Renal pelvis (tissue), 1 donor: ENCODE measurements at regions not wholly inside any gene's neighbourhood (a gene's known extent, or its start where the extent isn't known, plus 50 kb on each side); places are given as distances from the start of the nearest gene placed in this dataset.
"Not testable (repeated sequence)": the region's sequence is repeated elsewhere in the genome, so short reads cannot be mapped to it uniquely, and the experiment has no call there.

Source experiments
- DNase-seq: peaks from one replicate; pipeline ENCODE4 v3.0.0-alpha.2; 2013

DNA sequence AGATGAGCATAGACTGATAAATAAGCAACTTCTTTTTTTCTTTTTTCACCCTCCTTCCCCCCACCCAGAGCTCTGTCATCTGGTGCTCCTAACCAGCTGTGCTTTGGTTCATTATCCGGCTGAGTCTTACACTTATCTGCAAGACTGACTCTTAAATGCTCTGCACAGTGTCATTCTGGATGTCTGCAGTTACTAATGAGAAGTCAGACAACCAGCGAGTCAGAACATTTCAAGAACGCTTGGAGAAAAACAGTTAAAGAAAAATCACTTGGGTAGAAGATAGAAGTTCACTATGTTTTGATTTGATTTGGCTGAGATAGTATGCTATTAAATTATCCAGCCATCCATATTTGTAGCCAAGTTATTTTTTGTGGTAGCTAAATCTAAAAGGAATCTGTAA, 328.9 kb upstream of the PRICKLE1 start:
- no peak for DNase-seq

DNA sequence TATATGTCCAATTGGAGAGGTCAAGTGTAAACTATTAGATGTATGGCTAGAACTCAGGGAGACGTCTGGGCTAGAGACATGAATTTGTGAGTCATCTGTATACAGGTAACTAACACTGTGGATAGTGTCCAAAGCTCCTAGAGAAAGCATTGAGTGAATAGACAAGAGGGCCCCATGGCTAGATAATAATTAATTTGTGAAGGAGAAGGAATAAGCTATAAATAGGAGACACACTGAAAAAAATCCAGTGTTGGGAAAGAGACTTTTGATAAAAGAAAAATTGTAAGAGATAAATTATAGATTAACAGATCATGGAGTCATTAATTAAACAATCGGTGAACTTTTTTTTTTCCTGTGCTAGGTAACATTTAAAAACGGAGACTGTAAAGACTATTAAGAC, 326.6 kb upstream of the PRICKLE1 start:
- DNase-seq, result no peak

DNA sequence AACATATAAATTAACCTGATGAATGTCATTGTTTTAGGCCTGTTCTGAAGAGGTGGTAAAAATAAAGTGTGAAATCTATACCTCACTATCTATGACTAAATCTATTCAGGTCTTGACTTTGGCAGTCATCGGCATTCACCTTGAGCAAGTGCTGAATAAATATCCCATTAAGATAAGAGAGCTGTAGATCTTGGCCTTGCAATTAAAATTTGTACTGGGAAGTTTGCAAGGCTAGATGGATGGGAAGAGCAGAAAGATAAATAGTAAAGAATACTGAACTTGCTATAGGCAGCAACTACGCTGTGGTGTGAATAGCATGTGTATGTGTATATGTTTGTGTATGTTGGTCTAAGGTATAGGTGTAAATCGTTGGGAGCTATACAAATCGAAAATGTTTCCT, 325.9 kb upstream of the PRICKLE1 start:
- no peak for DNase-seq

DNA sequence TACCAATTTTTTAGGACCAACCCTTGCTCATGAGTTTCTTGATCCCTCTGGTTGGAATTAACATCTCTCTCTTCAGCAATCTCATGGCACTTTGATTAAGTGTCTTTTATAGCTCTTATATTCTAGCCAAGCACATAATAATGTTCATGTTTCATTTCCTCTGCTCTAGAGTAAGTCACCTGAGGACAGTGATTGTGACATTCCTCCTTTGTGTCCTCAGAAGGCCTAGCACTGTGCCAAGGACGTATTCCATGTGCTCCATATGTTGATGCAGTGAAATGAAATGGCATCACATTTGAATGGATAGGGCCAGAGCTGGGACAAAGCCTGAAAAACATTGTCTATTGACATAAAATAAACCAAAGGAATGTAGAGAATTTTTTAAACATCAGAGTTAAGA, 322.8 kb upstream of the PRICKLE1 start:
- no peak for DNase-seq

DNA sequence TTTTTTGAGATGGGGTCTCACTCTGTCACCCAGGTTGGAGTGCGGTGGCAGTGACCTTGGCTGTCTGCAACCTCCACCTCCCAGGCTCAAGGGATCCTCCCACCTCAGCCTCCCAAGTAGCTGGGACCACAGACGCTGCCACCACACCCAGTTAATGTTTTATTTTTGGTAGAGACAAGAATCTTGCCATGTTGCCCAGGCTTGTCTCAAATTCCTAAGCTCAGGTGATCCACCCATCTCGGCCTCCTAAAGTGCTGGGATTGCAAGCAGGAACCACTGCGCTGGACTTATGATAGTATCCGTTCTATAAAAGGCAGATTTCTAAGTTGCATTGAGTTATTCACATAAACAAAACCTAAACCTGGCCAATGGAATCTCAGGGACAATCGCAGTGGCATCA, 321.1 kb upstream of the PRICKLE1 start:
- no peak for DNase-seq

DNA sequence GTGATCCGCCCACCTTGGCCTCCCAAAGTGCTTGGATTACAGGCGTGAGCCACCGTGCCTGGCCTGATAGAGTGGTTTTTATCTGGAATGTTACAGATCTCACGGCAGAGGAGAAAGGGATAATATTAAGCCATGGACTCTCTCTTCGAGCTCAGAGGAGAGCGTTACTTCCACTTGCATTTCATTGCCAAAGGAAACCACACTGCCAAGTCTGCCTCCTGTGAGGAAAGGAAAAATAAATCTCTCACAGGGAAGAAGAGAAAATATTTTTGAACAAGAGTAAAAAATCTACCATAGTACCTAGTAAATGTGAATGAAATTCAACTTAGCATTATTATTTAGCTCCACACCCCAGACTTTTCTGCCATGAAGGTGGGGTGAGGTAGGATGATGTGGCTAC, 319.2 kb upstream of the PRICKLE1 start:
- no peak for DNase-seq

DNA sequence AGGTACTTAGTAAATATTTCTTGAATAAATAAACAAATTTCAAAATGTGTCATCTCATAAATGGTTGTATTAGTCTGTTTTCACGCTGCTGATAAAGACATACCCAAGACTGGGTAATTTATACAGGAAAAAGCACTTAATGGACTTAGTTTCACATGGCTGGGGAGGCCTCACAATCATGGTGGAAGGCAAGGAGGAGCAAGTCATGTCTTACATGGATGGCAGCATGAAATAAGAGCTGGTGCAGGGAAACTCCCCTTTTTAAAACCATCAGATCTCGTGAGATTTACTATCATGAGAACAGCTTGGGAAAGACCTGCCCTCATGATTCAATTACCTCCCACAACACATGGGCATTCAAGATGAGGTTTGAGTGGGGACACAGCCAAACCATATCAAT, 317.3 kb upstream of the PRICKLE1 start:
- DNase-seq, result not testable (repeated sequence)

DNA sequence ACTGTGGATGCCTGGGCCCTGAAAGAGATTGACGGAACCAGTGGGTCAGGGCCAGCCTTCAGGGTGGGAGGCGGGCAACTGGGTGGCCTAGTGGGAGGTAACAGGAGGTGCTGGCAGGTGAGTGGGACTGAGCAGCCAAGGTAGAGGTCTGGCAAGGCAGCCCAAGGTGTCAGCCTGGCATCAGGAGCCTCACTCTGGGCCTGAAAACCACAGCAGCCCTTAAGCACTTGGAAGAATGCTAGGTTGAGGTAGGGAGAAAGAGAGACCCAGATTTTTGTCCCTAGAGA, 315.8 kb upstream of the PRICKLE1 start:
- no peak for DNase-seq

DNA sequence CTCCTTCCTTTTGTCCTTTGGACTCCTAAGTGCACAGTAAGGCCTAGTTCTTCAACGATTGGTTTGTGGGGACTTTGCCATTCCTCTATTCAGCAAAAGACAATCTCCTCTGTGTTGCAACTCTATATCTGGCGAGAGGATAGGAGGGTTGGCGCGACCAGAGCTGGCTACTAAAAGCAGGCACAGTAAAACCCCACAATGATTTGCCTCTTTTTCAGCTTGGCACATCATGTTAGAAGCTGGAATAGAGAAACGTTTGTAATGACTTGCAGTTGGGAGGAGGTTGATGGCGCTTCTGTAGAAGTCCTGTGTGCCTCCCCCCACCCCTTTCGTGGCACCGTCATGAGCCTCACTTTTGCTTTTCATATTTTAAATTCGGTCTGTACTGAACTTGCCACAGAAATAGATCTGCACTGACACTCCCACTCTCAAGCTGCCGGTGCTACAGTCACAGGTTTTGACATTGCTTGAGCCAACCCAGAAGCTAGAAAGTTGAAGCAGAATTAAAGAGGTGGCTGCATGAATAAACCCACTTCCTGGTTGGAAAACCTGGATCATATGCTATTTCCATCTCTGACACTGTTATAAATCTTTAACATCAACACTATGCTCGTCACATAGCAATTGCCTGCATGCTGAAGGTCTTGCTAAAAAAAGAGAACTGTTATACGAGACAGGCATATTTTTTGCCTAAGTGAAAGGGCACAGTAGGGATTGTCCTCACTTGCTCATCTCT, 315.3 kb upstream of the PRICKLE1 start:
- DNase-seq, result no peak

DNA sequence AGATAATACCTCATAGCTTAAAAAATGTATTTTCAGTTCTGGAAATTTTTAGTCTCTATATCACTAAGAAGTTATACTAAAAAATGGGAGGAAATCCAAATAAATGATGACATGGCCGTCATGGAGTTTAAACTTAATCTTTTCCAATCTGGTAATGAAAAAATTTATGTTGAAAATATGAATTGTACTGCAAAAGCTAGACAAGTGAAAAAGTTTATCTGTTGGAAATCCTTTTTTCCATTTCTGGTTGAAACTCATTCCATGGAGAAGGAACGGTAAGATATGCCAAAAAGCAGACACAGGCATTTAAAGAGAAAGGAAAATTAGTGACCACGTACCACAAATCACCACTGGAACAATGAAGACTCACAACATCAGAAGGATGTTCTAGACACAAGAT, 314.2 kb upstream of the PRICKLE1 start:
- no peak for DNase-seq

DNA sequence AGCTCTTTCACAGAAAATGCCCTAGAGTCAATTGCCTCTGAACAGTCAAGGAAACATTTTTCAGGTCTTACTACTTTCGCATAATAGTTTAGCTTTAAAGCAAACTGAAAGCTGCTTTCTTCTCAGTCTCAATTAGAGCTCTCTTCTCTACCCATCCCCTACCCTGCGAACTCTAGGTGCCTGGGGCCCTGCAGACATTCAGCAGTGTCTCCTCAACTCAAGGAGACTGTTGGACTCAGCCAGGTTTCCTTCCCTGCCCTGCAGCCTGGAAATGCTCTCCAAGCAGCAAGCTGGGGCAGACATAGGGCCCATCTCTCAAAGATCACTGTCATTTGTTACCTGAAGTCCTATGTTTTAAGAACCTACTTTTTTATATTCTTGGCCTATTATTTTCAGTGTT, 312.5 kb upstream of the PRICKLE1 start:
- no peak for DNase-seq

DNA sequence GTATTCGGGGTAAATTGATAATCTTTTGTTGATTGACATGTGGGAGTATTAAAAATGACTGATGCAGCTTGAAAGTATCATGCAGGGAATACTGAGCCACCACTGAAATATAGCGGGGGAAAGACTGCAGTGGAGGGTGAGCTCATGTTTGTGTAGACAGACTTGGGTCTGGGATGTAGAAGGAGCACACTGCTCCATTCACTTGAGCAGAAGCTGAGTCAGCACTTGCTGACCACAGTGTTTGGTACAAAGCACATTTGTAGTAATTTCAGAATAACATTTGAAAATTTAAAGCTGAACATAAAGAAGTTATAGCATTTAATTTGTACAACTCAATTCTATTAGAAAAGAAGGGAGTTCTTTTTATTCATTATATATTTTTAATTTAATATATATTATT, 304.3 kb upstream of the PRICKLE1 start:
- no peak for DNase-seq

DNA sequence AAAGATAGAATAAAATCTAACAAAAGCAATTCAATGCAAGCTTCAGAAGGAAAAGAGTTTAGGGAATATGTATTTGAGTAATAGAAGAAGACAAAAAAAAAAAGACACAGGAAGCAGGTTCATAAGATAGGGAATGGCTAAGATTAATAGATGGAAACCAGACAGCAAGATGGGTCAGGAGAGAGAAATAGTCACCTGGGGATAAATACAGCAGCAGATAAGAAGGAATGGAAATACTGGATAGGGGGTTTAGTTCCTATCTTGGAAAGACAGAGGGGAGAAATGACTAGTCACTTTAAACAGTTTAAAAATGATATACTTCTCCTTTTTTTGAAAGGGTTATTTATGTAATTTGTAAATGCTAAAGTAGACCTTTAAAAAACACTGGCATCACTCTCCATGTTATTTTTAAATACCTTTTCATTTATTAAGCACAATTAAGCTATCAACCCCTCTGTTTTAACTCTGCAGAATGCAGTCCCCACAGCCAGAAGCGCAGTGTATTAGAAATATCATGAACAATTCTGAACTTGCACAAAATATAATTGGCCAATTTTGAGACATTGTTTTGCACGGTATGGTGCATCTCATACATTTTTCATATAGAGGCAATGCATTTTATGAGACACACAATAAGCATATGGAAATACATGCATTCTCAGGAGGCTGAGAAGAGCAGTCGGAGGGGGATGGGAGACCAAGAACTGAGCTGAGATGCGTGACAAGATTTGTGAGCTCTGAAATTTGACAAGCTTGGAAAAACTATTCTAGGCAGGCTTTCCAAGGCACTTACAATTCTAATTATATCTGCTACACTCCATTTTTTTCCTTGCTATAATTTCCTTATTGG, 303.4 kb upstream of the PRICKLE1 start:
- no peak for DNase-seq

DNA sequence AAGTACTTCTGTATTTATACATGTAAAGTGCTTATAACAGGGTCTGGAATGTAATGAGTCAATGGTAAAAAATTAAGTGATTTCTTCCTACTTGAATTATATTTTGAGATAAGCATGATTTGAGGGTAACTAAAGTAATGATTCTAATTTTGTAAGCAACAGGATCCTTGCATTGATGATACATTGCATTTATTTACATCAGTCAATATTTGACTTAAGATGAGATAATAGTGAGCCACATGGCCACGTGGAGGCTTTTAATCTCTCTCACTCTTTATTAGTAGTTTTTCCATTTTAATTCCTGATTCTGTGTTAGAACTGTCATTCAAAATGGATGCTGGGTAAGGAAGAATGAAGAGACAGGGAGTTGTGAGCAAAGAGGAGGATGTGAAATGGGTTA, 298.1 kb upstream of the PRICKLE1 start:
- DNase-seq, result no peak

DNA sequence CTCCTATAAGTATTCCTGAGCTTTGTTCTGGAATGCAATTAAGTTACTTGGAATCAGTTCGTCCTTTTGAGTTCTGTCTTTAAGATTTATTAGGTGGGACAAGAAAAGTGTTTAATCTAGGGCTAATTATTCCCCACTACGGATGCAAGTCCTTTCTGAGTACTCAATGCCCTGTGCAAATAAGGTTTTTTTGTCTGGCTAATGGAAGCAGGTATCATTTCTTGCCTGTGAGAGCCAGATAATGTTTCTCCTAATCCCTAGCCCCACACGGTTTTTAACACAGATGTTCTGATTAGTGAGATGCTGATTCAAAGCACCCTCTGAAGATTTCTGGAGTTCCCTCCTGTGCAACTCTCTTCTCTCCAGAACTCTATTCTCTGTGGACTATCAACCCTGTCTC, 296.6 kb upstream of the PRICKLE1 start:
- no peak for DNase-seq

DNA sequence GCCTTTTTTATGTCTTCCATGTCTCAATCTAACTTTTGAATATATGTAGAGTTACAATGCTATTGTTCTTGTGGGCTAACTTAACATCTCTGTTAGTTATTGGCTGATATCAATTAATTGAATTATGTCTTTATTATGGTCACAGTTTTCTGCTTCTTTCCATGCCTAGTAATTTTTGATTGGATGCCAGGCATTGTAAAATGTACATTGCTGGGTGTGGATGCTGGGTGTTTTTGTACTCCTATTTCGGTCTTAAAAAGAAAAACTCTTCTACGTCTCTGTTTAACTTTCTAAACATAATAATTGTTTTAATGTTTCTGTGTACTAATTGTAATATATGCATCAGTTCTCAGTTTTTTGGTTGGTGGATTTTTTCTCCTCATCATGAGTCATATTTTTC, 296.1 kb upstream of the PRICKLE1 start:
- DNase-seq, result no peak

DNA sequence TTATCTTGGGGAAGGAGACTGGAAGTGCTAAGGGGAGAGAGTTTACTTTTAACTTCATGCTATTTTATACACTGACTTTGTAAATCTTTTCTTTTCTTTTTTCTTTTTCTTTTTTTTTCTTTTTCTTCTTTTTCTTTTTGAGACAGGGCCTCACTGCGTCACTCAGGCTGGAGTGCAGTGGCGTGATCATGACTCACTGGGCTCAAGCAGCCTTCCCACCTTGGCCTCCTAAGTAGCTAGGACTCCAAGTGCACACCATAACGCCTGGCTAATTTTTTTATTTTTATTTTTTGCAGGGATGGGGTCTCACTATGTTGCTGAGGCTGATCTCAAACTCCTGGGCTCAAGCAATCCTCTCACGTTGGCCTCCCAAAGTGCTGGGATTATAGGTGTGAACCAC, 294.6 kb upstream of the PRICKLE1 start:
- no peak for DNase-seq

DNA sequence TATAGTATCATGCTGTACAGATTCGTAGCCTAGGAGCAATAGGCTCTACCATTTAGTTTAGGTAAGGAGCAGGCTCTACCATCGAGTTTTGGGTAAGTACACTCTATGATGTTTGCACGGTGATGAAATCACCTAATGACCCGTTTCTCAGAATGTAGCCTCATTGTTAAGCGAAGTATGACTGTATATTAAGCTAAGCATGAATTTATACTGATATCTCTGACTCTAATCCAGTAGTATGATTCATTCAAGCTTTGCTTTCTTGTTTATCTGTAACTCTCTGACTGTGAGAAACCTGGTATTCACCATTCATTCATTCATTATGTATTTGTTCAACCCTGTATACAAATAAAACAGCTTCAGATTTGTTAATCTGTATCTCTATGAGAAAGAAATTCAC, 283.9 kb upstream of the PRICKLE1 start:
- DNase-seq, result no peak

DNA sequence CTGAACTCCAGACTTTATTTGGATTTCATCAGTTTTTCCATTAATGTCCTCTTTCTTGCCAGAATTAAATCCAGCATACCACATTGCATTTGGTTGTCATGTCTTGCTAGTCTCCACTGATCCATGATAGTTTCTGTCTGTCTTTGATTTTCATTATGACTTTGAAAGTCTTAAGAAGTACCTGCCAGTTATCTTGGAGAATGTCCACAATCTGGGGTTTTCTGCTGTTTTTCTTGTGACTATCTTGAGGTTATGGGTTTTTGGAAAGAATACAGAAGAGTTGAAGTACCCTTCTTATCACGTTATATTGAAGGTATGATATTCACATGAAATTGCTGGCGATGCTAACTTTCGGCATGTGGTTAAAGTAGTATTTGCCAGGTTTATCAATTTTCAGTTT, 282.3 kb upstream of the PRICKLE1 start:
- no peak for DNase-seq

DNA sequence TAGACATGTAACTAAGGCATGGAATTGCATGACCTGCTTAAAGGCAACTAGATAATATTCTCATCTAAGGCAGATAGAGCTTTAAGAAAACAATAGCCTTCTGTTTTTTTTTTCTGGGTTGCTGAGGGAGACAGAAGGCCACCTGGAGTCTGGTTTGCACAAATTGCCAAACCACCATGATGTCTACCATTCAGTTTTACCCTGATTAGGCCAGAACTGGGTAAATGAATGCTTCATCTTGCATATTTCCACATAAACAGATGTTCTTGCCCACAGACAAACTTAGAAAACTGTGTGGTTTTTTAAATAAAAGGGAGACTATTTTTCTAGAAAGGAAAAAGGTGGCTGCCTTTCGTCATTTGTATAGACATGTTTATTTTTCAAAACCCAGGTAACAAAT, 278.7 kb upstream of the PRICKLE1 start:
- DNase-seq, result no peak

DNA sequence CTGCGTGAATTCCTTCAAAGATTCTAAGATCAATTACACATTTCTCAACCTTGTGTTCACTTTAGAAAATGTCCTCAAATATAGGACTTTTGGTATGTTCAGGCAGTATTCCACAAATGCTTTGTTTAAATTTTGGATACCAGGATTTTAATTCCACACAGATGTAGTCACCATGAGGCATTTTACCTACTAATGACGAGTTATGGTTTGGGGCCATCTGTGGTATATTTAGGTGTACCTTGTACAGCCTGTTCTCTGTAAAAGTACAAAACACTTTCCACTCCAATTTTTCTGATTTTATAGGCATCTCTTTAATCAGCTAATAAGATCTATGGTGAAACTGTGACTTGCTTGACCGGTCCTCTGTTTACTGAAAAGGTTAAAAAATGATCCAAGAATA, 275.7 kb upstream of the PRICKLE1 start:
- DNase-seq, result no peak

DNA sequence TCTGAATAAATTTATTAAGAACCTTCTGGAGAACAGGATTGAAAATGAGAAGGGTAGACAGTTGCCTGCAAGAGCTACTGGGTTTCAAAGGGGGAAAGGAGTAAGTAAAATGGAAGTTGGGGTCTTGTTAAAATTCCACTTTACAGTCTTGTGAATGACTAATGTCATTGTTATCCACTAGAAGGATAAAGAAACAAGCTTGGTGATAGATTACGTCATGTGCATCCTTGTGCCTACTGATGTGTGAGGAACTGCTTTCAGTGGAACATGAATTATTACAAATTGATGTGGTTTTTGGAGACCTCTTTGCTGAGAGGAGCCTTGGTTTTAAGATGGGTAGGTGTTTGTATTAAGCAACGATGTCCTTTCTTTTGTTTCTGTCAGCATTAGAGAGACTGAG, 272.5 kb upstream of the PRICKLE1 start:
- DNase-seq, result no peak

DNA sequence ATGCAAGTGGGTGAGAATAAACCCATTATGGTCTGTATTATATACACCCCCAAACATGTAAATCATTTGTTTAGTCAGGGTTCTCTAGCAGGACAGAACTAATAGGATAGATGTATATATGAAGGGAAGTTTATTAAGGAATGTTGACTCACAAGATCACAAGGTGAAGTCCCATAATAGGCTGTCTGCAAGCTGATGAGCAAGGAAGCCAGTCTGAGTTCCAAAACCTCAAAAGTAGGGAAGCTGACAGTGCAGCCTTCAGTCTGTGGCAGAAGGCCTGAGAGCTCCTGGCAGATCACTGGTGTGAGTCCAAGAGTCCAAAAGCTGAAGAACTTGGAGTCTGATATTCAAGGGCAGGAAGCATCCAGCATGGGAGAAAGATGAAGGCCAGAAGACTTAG, 270.8 kb upstream of the PRICKLE1 start:
- not testable (repeated sequence) for DNase-seq

DNA sequence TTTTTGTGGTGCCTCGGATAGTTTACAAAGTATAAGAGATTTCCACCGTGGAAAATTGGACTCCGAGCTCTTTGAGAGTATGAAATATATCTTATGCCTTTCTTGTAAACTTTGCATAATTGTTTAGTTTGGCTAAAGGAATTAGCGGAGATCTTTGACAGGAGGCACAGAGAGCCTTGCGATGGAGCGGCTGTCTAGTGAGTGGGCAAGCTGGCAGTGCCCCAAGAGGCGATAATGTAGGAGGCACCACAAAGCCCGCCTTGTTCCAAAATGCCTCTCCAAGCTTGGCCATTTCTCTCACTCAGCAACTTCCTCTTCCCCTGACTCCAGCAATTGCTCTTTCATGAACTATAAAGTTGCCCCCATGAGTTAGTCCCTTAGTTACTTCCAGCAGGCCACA, 270.1 kb upstream of the PRICKLE1 start:
- no peak for DNase-seq
